GM19452 (cell line): ENCODE measurements at regions not wholly inside any gene's neighbourhood (a gene's known extent, or its start where the extent isn't known, plus 50 kb on each side); places are given as distances from the start of the nearest gene placed in this dataset.

Source experiments
- ATAC-seq: cut with Tn5 transposase; IDR thresholded peaks from one replicate; pipeline ENCODE4 v1.9.1; 2021; ENCODE audit not compliant: unreplicated experiment

GRCh38 chr13:104086759-104087158 is 1020.5 kb upstream of the SLC10A2 start:
- ATAC-seq = no peak

DNA sequence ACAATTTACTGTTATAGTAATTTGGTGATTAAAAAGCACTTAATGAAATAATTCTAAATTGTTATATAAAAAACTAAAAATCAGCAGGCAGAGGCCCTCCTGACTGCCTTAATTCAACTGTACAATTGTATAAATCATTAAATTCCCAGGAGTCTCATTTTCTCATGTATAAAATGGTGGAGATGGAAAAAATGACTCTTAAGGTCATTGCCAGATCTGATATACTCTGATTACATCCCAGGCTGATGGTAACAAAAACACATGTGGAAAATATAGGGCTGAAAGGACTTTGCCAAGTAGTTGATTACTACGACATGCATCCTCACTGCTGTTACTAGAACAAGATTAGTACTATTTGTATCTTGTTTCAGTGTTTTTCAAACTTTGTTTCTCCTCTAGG is 1020.0 kb upstream of the SLC10A2 start:
- ATAC-seq = no peak

DNA sequence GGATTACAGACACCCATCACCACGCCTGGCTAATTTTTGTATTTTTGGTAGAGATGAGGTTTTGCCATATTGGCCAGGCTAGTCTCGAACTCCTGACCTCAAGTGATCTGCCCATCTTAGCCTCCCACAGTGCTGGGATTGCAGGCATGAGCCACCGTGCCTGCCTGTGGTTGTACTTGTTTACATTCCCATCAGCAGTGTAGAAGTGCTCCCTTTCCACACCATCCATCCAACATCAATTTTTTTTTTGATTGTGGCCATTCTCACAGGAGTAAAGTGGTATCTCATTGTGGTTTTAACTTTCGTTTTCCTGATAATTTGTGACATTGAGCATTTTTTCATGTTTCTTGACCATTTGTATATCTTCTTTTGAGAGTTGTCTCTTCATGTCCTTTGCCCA is 1019.4 kb upstream of the SLC10A2 start:
- no peak for ATAC-seq

DNA sequence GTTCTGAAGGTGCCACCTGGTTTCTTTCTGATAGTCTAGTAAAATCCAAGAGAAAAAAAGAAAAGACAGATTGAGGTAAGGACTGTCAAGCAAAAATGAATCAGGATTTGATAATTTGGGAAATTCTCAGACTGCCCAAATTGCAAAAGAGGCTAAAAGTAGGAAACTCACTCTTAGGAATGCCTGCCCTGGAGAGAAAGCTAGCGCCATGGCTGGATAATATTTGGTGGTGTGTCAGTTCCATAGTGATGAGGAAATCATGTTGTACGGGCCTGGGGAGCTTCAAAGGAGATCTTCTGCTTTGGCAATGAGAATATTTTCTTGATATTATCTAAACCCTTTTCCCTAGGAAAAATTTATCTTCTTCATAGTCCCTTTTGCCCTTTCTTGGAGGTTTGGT is 1008.1 kb upstream of the SLC10A2 start:
- no peak for ATAC-seq

DNA sequence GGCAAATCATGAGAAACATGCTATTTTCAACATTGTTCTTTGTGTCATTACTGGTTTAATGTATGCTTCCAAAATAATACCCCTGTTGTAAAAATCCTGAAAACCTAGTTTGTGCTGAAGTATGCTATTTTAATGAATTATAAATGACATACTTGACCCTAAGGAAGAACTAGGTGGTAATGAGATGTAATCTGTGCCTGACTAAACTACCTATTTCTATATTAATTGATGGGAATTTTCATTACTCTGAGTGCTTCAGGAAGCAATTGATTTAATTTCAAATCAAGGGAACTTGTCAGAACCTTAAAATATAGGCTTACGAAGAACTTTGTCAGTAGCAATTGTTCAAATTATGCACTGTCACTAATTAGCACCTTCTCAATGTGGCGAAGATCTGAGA is 1005.6 kb upstream of the SLC10A2 start:
- ATAC-seq = no peak

DNA sequence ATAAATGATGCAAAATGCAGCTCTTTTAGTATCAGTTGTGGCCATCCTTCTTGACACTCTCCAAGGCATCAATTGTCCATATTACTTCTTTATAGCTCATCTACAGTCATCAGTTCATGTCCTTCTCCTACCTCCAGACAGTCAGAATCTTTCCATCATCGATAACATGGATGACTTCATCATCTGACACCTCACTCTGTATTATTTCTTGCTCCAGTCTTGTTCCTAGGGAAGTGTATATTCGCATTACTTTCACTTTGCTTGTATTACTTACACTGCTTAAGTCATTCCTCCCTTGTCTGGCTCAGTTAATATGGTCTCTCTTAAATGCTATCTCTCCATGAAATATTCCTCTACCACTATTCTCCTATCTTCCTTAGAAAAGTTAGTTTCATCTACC is 999.1 kb upstream of the SLC10A2 start:
- no peak for ATAC-seq

DNA sequence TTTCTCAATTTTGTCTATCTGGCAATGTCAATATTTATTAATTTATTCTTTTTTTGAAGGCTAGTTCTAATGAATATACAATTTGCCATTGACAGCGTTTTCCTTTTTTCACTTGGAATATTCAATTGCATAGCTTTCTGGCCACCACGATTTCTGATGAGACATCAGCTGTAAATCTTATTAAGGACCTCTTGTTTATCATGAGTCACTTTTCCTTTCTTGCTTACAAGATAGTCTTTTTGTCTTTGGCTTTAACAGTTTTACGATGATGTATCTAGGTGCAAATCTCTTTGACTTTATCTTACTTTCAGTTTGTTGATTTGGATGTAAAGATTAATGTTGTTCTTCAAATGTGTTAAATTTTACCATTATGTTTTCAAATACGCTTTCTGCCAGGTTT is 991.6 kb upstream of the SLC10A2 start:
- ATAC-seq = no peak

- ATAC-seq = no peak
These were observed 979.7 kb upstream of the SLC10A2 start for GRCh38 chr13:104045907-104046306.

DNA sequence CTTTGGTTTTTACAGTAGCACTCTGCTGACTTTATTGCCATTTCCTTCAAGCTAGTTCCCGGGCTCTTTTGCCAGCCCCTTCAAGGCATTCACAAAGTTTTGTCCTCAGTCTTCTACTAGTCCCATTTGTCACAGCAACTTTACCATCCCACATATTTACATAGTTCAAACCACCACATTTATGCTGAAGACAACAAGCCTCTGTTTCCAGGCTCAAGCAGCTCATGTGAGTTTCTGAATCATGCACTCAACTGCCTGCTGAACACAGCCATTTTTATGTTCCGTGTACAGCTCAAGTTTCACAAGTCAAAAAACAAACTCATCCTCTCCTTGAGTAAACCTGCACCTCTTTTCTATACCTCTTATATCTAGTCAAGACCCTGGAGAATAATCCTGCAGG is 977.0 kb upstream of the SLC10A2 start:
- ATAC-seq = no peak

GRCh38 chr13:104034891-104035290 is 968.7 kb upstream of the SLC10A2 start:
- ATAC-seq = no peak

- ATAC-seq = no peak
These were observed 959.1 kb upstream of the SLC10A2 start for GRCh38 chr13:104025303-104025702.

DNA sequence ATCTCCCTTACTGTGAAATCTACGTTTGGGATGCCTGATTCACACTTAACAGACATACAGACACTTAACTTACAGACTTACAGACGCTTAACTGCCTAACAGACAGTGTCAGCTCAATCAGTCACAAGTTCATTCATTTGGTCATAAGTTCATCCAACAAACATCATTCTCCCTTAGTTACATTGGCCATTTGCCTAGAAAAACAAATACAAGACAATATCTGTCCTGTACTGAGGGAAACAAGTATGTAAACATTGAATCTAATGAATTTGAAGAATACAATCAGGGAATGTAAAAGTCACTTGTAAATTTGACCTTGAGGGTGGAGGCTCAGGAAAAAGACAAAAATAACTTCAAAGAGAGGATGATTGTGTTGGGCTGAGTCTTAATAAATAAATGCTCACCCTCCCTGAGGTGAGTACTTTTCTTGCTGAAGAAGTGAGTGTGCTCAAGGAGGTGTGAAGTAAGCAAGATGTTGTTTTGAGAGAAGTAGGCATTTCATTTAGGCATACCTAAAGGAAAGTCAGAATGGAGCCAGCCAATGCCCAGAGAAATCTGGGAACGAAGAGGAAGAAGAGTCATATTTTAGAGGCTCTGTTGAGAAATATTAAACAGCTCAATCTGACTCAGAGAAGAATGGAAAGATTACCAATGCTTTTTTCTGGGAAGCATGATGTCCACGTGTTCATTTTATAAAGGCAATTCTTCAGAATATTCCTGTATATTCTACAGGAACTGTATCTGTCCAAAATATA is 958.4 kb upstream of the SLC10A2 start:
- no peak for ATAC-seq

DNA sequence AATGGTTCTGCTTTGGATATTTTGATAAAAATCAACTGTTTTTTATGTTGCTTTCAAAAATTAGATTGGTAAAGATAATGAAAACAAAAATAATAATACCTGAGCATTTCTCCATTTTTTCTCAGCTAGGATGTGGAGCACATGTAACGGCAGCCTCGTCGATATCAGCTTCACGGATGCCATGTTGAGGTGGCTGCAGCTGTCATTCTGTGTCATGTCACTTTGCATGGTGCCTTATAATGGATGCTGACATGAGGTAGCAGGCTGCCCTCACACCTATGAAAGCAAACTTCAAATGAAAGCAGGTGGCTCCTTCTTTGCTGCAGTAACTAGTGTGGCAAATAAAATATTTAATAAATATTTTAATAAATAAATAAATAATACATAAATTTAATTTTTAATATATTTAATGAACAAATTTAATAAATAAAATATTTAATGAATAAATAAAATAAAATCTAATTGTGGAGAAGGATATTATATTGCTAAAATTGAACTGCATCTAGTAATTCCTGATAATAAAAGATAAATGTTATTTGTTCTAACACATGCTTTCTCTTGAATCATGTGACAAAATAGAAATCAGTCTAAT is 955.7 kb upstream of the SLC10A2 start:
- no peak for ATAC-seq

- no peak for ATAC-seq
These were observed 951.1 kb upstream of the SLC10A2 start for GRCh38 chr13:104017317-104017716.

DNA sequence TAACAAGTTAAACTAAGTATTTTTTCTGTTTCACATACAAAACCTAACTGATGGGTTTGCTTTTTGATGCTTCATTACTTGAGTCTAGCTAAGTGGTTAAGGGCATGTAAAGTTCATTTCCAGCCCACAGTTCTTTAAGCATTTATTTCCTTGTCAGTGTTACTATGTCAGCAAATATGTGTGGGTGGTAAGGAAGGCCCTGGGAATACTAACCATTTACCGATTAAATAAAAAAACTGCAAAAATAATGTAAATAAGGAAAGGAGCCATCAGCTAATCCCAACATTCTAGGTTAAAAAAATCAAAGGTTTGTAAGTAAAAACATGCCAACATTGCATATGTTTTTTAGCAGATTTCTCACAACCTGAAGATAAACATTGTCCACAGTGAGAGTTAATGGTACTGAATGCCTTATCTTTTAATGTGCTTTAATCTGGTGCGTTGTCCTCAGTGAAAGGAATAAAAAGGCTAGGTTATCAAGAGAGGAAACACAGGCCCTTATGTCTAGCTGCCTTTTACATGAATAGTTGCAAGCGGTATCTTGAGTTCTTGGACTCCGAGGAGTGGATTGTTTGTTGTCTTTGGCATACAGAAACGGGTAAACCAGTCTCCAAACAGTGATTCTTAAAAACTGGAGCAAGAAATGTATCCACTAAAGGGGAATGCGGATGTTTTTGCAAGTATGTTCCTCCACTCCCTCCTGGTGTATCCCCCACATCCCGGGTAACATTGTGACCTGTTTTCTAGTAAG is 949.6 kb upstream of the SLC10A2 start:
- ATAC-seq = no peak

GRCh38 chr13:104014803-104015645 is 948.8 kb upstream of the SLC10A2 start:
- ATAC-seq = no peak

- no peak for ATAC-seq
These were observed 945.5 kb upstream of the SLC10A2 start for GRCh38 chr13:104011505-104012241.

DNA sequence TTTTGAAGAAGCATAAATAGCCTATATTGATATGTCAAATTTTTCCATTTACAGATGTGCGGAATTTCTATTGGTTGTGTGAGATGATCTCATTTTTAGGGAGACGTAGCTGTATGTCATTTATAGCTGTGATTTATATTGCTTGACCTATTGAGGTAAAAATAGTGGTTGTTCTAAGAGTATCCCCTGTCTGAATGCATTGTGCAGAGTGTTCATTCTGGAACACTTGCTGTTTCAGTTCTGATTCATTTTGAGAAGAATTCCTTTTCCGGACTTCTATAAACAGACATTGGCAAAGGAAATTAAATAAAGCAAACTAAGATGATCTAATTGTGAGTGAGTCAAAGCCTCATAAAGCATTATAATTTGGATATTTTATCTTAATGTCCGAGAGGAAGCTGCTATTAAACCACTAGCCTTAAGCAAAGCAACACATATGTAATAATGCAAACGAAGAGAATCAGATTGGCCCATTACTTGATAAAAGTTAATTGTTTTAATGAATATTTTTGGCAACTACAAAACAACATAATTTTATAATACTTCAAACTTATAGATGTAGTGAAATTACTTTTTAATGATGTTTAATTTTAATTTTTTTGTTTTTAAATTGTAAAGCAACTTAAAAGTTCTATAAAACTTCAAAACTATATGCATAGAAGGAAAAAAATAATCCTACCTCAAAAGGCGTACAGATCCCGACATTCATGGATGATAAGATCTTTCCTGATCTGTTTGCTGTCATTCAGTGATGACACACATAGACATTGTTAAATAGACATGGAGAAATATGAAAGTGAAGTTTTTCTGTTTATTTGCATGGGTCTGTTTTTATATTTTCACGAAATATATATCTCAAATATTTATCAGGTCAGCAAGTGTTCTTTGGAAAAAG is 942.6 kb upstream of the SLC10A2 start:
- no peak for ATAC-seq

DNA sequence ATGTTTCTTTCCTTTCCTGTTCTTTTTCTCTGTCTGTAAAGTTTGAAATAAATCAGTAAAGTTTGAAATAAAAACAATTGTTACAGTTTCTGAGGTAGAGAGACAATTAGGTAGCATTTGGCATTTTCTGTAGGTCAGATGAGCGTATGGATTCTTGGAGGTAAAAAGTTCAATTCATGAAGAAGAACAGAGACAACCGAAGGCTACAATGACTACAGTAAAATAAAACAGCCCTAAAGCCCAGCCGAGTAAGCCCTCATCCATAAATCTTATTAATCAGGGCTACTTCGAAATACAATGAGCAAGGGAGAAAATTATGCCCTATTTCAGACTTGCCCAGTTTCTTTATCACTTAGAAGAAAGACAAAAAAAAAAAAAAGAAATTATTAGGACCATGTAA is 941.9 kb upstream of the SLC10A2 start:
- ATAC-seq = no peak

DNA sequence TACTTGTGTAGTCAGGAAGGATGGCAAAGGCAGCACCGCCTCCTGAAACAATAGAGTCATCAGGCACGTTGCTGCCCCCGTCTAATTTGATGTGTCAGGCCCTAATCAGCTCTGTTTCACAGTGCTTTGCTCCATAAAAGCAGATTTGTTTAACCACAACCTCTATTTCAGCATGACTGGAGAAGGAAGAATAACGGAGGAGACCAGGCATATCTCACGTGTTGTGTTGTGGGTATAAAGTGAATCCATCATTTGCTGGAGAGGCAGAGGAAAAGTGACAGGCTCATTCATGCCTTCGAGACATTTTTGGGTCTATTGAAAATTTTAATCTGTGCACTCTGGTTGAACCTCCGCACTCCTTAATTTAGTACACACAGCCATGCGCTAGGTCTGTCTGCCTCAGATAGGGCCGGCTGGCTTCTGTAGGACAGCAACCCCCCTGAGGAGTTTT is 940.4 kb upstream of the SLC10A2 start:
- ATAC-seq = no peak
